WTC11 (cell line): ENCODE measurements at regions not wholly inside any gene's neighbourhood (a gene's known extent, or its start where the extent isn't known, plus 50 kb on each side); places are given as distances from the start of the nearest gene placed in this dataset.

Source experiments
- ATAC-seq: fragments of 200-7000 bp; cut with Tn5 transposase; 2 replicates; pipeline ENCODE4 v1.10.0; 2021; ENCODE audit warnings: mild to moderate bottlenecking, moderate library complexity
- CTCF ChIA-PET: fragments of 300-600 bp; sonication (Branson Sonifier 250); formaldehyde crosslinking; loops from one replicate; lab custom pipeline; 2021; ENCODE audit warnings: antibody characterized with exemption; lab: Charles Lee
- POLR2A ChIA-PET: fragments of 350-600 bp; sonication (Branson Sonifier 250); formaldehyde crosslinking; loops from one replicate; lab custom pipeline; 2021; ENCODE audit warnings: antibody characterized with exemption; lab: Charles Lee
- DNase-seq: peaks from one replicate; pipeline ENCODE4 v3.0.0; 2021; ENCODE audit warnings: low spot score
- H3K27ac Mint-ChIP-seq: 2 replicates; pipeline ENCODE4 v1.8.0; 2021; ENCODE audit warnings: mixed read lengths
- H3K27me3 Mint-ChIP-seq: 2 replicates; pipeline ENCODE4 v1.8.0; 2021; ENCODE audit warnings: low read depth, mild to moderate bottlenecking, moderate library complexity, mixed read lengths
- H3K36me3 Mint-ChIP-seq: 2 replicates; pipeline ENCODE4 v1.8.0; 2021; ENCODE audit warnings: mixed read lengths
- H3K4me1 Mint-ChIP-seq: 2 replicates; pipeline ENCODE4 v1.8.0; 2022; ENCODE audit warnings: mixed read lengths
- H3K4me3 Mint-ChIP-seq: 2 replicates; pipeline ENCODE4 v1.8.0; 2021; ENCODE audit warnings: mild to moderate bottlenecking, moderate library complexity, mixed read lengths
- H3K9me3 Mint-ChIP-seq: 2 replicates; pipeline ENCODE4 v1.8.0; 2021; ENCODE audit warnings: mixed read lengths
- ELF4 ChIP-seq: sonication (generic); formaldehyde crosslinking; IDR thresholded peaks from 2 replicates; pipeline ENCODE4 v1.8.1; 2022; ENCODE audit warnings: low read depth, mild to moderate bottlenecking, moderate library complexity, missing genetic modification reagents
- ETV6 ChIP-seq: sonication (generic); formaldehyde crosslinking; IDR thresholded peaks from 2 replicates; pipeline ENCODE4 v1.8.1; 2022; ENCODE audit warnings: mild to moderate bottlenecking, missing genetic modification reagents
- FOXJ3 ChIP-seq: sonication (generic); formaldehyde crosslinking; IDR thresholded peaks from 2 replicates; pipeline ENCODE4 v1.9.0; 2021; ENCODE audit warnings: missing genetic modification reagents, mild to moderate bottlenecking, borderline replicate concordance
- FOXK1 ChIP-seq: sonication (generic); formaldehyde crosslinking; IDR thresholded peaks from 2 replicates; pipeline ENCODE4 v1.8.0; 2022; ENCODE audit warnings: mild to moderate bottlenecking, moderate library complexity, missing genetic modification reagents
- JAZF1 ChIP-seq: fragments of 250-450 bp; sonication (Bioruptor Pico); IDR thresholded peaks from 2 replicates; pipeline ENCODE4 v1.9.0; 2021; ENCODE audit warnings: moderate library complexity, mild to moderate bottlenecking, inconsistent platforms
- JUN ChIP-seq: sonication (generic); formaldehyde crosslinking; IDR thresholded peaks from 2 replicates; pipeline ENCODE4 v1.8.0; 2023; ENCODE audit warnings: mild to moderate bottlenecking, missing genetic modification reagents
- KAT7 ChIP-seq: sonication (generic); formaldehyde crosslinking; IDR thresholded peaks from 2 replicates; pipeline ENCODE4 v1.8.1; 2023; ENCODE audit warnings: missing genetic modification reagents, mild to moderate bottlenecking, borderline replicate concordance
- MLX ChIP-seq: sonication (generic); formaldehyde crosslinking; IDR thresholded peaks from 2 replicates; pipeline ENCODE4 v1.8.1; 2023; ENCODE audit warnings: mild to moderate bottlenecking, missing genetic modification reagents, moderate library complexity
- NR1H2 ChIP-seq: sonication (generic); formaldehyde crosslinking; IDR thresholded peaks from 2 replicates; pipeline ENCODE4 v1.9.0; 2021; ENCODE audit warnings: mild to moderate bottlenecking, moderate library complexity, missing genetic modification reagents
- NR3C1 ChIP-seq: sonication (generic); formaldehyde crosslinking; conservative IDR thresholded peaks from 2 replicates; pipeline ENCODE4 v1.8.1; 2023; ENCODE audit warnings: low read depth, mild to moderate bottlenecking, missing genetic modification reagents
- SOX15 ChIP-seq: fragments of 250-450 bp; sonication (Bioruptor Pico); IDR thresholded peaks from 2 replicates; pipeline ENCODE4 v1.9.0; 2021; ENCODE audit warnings: mild to moderate bottlenecking
- TCF7 ChIP-seq: sonication (generic); formaldehyde crosslinking; IDR thresholded peaks from 2 replicates; pipeline ENCODE4 v1.8.0; 2022; ENCODE audit warnings: mild to moderate bottlenecking, low read depth, missing genetic modification reagents, moderate library complexity
- TP53 ChIP-seq: sonication (generic); formaldehyde crosslinking; IDR thresholded peaks from 2 replicates; pipeline ENCODE4 v1.8.1; 2023; ENCODE audit warnings: mild to moderate bottlenecking, missing genetic modification reagents
- ZBTB21 ChIP-seq: sonication (generic); formaldehyde crosslinking; IDR thresholded peaks from 2 replicates; pipeline ENCODE4 v1.8.1; 2023; ENCODE audit warnings: mild to moderate bottlenecking, missing genetic modification reagents, borderline replicate concordance
- ZNF138 ChIP-seq: sonication (generic); formaldehyde crosslinking; conservative IDR thresholded peaks from 2 replicates; pipeline ENCODE4 v1.8.1; 2022; ENCODE audit warnings: mild to moderate bottlenecking, moderate library complexity, missing genetic modification reagents
- ZNF281 ChIP-seq: sonication (generic); formaldehyde crosslinking; IDR thresholded peaks from 2 replicates; pipeline ENCODE4 v1.8.0; 2023; ENCODE audit warnings: mild to moderate bottlenecking, missing genetic modification reagents
- ZNF532 ChIP-seq: fragments of 250-450 bp; sonication (Bioruptor Pico); IDR thresholded peaks from 2 replicates; pipeline ENCODE4 v1.9.0; 2021; ENCODE audit warnings: mild to moderate bottlenecking, borderline replicate concordance

- no peak for DNase-seq
- Mint-ChIP-seq H3K9me3 (peaks cover 70% of the 10 kb centered on the region), H3K36me3 (peaks cover 24% of the 10 kb centered on the region), H3K4me3 (no peak overlapping the region), H3K4me1 (no peaks in the 10 kb centered on the region), H3K27ac (no peak overlapping the region), H3K27me3 (no peaks in the 10 kb centered on the region; the same call in 1 of the 2 replicates)
- CTCF ChIA-PET = no interaction called here
- POLR2A ChIA-PET = no interaction called here
- TF ChIP-seq ZNF532 (CRISPR knock-in tag) = no peak
- no peak for TF ChIP-seq SOX15 (CRISPR knock-in tag)
- no peak for TF ChIP-seq FOXJ3 (CRISPR knock-in tag)
- TF ChIP-seq FOXK1 (CRISPR knock-in tag) = no peak
- no peak for TF ChIP-seq TCF7 (CRISPR knock-in tag)
- no peak for TF ChIP-seq ZNF138 (CRISPR knock-in tag)
- no peak for TF ChIP-seq ZNF281 (CRISPR knock-in tag)
- TF ChIP-seq JAZF1 (CRISPR knock-in tag) = no peak
- no peak for TF ChIP-seq NR1H2 (CRISPR knock-in tag)
- no peak for TF ChIP-seq NR3C1 (CRISPR knock-in tag)
- TF ChIP-seq ZBTB21 (CRISPR knock-in tag) = no peak
- TF ChIP-seq JUN (CRISPR knock-in tag) = no peak
- TF ChIP-seq ELF4 = no peak
- TF ChIP-seq MLX = no peak
- no peak for ATAC-seq
Observed at GRCh38 chr3:5554245-5554747, 366.8 kb downstream of the EDEM1 start.

- Mint-ChIP-seq H3K27me3 (no peaks in the 10 kb centered on the region; the same call in 1 of the 2 replicates), H3K36me3 (peaks cover 39% of the 10 kb centered on the region), H3K4me1 (no peaks in the 10 kb centered on the region), H3K4me3 (no peak overlapping the region), H3K27ac (no peak overlapping the region), H3K9me3 (peaks cover 73% of the 10 kb centered on the region)
- POLR2A ChIA-PET = no interaction called here
- no peak for TF ChIP-seq ETV6 (CRISPR knock-in tag)
- no peak for TF ChIP-seq KAT7
- TF ChIP-seq TP53 (CRISPR knock-in tag) = no peak
- no peak for TF ChIP-seq TCF7 (CRISPR knock-in tag)
- no peak for ATAC-seq
- CTCF ChIA-PET = no interaction called here
- no peak for DNase-seq
Observed at GRCh38 chr3:5560199-5560598, 372.7 kb downstream of the EDEM1 start.
